ENCODE measurements at regions not wholly inside any gene's neighbourhood (a gene's known extent, or its start where the extent isn't known, plus 50 kb on each side); places are given as distances from the start of the nearest gene placed in this dataset.

DNA sequence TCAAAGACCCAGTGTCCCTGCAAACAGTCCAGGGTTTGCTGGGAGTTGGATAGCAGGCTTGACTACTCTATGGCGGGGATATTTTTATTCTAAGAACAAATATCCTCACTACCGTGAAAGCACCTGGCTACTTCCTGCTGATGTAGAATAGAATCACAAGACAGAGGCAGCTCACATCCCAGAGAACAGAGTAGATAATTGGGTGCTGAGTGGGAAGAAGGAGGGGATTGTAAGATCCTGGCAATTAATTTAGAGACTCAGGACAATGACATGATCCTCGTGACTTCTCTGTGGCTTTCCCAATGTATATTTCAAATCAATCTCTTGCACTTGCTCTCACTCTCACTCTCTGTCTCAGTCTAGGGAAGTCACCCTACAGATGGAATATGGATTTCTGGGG is 341.9 kb upstream of the DCC start:
- no peak overlapping the region for H3K4me3 ChIP-seq (ENCODE audit: low read depth, low read length)
- TF ChIP-seq, protein P1, sequence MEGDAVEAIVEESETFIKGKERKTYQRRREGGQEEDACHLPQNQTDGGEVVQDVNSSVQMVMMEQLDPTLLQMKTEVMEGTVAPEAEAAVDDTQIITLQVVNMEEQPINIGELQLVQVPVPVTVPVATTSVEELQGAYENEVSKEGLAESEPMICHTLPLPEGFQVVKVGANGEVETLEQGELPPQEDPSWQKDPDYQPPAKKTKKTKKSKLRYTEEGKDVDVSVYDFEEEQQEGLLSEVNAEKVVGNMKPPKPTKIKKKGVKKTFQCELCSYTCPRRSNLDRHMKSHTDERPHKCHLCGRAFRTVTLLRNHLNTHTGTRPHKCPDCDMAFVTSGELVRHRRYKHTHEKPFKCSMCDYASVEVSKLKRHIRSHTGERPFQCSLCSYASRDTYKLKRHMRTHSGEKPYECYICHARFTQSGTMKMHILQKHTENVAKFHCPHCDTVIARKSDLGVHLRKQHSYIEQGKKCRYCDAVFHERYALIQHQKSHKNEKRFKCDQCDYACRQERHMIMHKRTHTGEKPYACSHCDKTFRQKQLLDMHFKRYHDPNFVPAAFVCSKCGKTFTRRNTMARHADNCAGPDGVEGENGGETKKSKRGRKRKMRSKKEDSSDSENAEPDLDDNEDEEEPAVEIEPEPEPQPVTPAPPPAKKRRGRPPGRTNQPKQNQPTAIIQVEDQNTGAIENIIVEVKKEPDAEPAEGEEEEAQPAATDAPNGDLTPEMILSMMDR (IDR thresholded peaks at IDR 0.05; ENCODE audit: control insufficient read depth, extremely low read depth, insufficient read depth): no peak
- no peak for DNase-seq (ENCODE audit: low read depth)

DNA sequence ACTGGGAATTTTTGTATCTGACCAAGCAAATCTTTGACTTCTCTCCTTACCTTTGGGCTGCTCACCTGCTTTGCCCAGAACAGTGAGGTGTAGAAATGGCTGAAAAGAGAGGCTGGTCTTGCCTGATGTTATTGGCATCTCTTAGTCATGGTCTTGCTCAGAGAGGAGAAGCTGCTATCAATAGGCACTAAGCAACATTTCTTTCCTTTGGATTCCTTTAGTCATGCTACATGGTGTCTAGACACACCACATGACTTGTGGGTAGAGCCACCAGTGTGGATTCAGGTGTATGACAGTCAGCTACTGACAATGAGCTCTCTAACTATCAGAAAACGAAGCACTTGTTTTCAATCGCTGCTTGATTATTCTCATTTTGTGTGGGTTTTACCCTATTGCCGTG is 341.3 kb upstream of the DCC start:
- TF ChIP-seq, protein P1 (IDR thresholded peaks at IDR 0.05; ENCODE audit: control insufficient read depth, extremely low read depth, insufficient read depth): no peak
- no peak for DNase-seq (ENCODE audit: low read depth)
- no peak overlapping the region for H3K4me3 ChIP-seq (ENCODE audit: low read depth, low read length)

DNA sequence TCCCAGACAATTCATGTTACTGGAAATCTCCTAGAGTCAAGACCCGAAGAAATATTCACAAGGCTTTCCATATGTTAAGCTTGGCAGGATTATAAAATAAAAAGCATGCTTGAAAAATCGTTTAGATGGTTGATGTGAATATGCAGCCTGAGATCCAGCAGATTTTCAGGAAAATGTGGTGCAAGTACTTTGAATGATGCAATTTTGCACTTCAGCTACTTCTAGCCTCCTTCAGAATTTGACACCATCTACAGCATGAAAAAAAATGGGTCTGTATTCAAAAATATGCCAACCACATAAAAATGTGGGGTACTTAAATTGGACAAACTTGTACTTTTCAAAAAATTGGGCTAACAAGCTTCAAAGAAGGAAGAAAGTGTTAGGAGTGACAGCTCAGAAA is 340.6 kb upstream of the DCC start:
- TF ChIP-seq, protein P1 (IDR thresholded peaks at IDR 0.05; ENCODE audit: control insufficient read depth, extremely low read depth, insufficient read depth): no peak
- DNase-seq (ENCODE audit: low read depth): no peak
- no peak overlapping the region for H3K4me3 ChIP-seq (ENCODE audit: low read depth, low read length)

DNA sequence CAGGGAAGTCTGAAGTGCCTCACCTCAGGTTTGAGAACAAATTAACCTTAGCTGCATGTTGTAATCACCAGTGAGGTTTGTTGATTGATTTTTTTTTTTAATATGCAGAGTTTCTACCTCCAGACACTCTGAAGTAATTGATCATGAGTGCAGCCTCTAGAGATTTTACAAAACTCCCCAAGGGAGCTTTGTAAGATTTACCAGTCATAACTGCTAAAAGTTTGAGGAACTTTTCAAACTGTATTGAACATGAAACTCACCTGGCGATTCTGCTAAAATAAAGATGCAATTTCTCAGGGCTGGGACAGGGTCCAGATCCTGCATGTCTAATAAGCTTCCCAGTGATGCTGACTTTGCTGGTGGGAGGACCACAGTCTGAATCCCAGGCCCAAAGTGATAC is 339.6 kb upstream of the DCC start:
- TF ChIP-seq, protein P1 (IDR thresholded peaks at IDR 0.05; ENCODE audit: control insufficient read depth, extremely low read depth, insufficient read depth): no peak
- H3K4me3 ChIP-seq (ENCODE audit: low read depth, low read length): no peak overlapping the region
- DNase-seq (ENCODE audit: low read depth): no peak

DNA sequence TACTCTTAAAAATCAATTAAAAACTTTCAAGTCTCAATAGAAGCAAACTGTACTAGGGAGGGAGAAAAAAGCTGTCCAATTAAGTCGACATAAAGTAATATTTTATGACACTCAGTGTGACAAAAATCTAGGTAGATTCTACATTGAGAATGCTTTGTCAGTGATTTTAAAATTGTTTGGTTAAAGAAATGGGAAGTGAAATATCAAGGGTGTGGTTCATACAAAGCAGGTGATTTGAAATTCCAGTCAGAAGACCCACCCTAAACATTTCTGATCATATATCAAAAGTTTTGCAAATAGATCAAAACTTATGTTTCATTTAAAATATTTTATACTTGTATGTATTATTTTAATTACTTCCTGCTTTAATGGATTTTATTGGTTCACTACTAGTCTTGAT is 338.9 kb upstream of the DCC start:
- no peak overlapping the region for H3K4me3 ChIP-seq (ENCODE audit: low read depth, low read length)
- TF ChIP-seq, protein P1 (IDR thresholded peaks at IDR 0.05; ENCODE audit: control insufficient read depth, extremely low read depth, insufficient read depth): no peak
- DNase-seq (ENCODE audit: low read depth): no peak

DNA sequence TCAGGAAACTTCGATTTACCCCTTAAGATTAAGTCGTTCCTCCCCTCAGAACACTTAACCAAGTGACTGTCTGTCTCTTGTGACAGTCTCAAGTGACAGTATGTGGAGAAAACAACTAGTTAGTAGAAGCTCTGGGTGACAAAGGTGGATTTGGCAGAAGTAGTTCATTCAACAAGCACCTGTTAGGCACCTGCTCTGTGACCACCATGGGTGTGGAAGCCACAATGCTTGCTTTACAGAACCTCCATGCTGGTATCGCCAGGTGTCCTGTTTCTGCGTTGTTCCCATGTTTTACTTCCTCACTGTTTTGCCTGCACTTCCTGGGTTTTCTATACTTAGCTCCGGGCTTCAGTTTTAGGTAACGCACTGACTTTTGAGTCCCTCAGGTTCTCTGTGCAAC is 337.4 kb upstream of the DCC start:
- TF ChIP-seq, protein P1 (IDR thresholded peaks at IDR 0.05; ENCODE audit: control insufficient read depth, extremely low read depth, insufficient read depth): no peak
- H3K4me3 ChIP-seq (ENCODE audit: low read depth, low read length): no peak overlapping the region
- DNase-seq (ENCODE audit: low read depth): no peak

DNA sequence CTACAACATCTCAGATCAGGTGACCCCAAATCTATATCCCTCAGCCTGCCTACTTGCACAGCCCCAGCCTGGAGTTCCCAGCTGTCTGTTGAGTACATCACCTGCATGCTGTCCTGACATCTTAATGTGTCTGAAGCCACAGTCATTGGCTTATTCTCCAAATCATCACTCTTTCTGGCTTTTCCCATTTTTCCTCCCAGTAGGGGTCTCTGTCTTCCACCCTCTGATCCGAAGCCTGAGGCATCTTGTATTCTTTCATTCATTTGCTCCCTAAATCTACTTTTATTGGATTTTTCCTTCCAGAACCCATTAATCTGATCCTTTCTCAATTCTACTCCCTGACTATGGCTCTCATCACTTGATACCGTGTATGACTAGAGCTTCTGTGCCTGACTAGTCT is 332.9 kb upstream of the DCC start:
- TF ChIP-seq, protein P1 (IDR thresholded peaks at IDR 0.05; ENCODE audit: control insufficient read depth, extremely low read depth, insufficient read depth): no peak
- no peak overlapping the region for H3K4me3 ChIP-seq (ENCODE audit: low read depth, low read length)
- no peak for DNase-seq (ENCODE audit: low read depth)

All from LNCaP clone FGC (cell line).